OCI-LY7 (cell line): ENCODE measurements at regions not wholly inside any gene's neighbourhood (a gene's known extent, or its start where the extent isn't known, plus 50 kb on each side); places are given as distances from the start of the nearest gene placed in this dataset.

Source experiments
- BruUV-seq: library from RNA; stranded (reverse); fragments of 400-500 nt; replicated peaks from 2 replicates; lab custom pipeline; 2021; lab: Mats Ljungman, UMichigan
- CTCF ChIA-PET: fragments of 300-600 bp; sonication (Branson Sonifier 250); formaldehyde crosslinking; loops from one replicate; lab custom pipeline; 2022; ENCODE audit warnings: antibody characterized with exemption; ENCODE audit not compliant: unreplicated experiment; lab: Charles Lee
- POLR2A ChIA-PET: fragments of 300-600 bp; sonication (Branson Sonifier 250); formaldehyde crosslinking; loops from one replicate; lab custom pipeline; 2022; ENCODE audit warnings: antibody characterized with exemption; lab: Charles Lee
- DNase-seq: peaks from one replicate; pipeline ENCODE4 v3.0.0-alpha.2; 2015; ENCODE audit warnings: low spot score
- H2AFZ ChIP-seq: fragments of 200-600 bp; sonication (generic), shearing (Covaris generic); 2 replicates; pipeline ENCODE4 v1.6.1; 2014; ENCODE audit warnings: mild to moderate bottlenecking, antibody characterized with exemption, low read length, moderate library complexity
- H3K27ac ChIP-seq: fragments of 200-600 bp; sonication (generic); 2 replicates; pipeline ENCODE4 v1.5.1; 2014; ENCODE audit warnings: mixed run types, low read depth, mild to moderate bottlenecking, moderate library complexity, low read length, inconsistent platforms; ENCODE audit not compliant: poor library complexity, severe bottlenecking
- H3K36me3 ChIP-seq: fragments of 200-600 bp; sonication (generic); 2 replicates; pipeline ENCODE4 v1.6.1; 2014; ENCODE audit warnings: mild to moderate bottlenecking, antibody characterized with exemption, low read length, moderate library complexity, mixed read lengths; ENCODE audit not compliant: insufficient read depth
- H3K4me1 ChIP-seq: fragments of 200-600 bp; sonication (generic); 2 replicates; pipeline ENCODE4 v1.5.1; 2014; ENCODE audit warnings: mild to moderate bottlenecking, low read length; ENCODE audit not compliant: insufficient read depth, poor library complexity, severe bottlenecking
- H3K4me2 ChIP-seq: fragments of 200-600 bp; sonication (generic); 2 replicates; pipeline ENCODE4 v1.6.1; 2014; ENCODE audit warnings: mild to moderate bottlenecking, low read length
- H3K4me3 ChIP-seq: fragments of 200-600 bp; sonication (generic); 2 replicates; pipeline ENCODE4 v1.5.1; 2014; ENCODE audit warnings: mild to moderate bottlenecking, low read depth, low read length; ENCODE audit not compliant: poor library complexity, severe bottlenecking
- H3K79me2 ChIP-seq: fragments of 200-600 bp; sonication (generic); 2 replicates; pipeline ENCODE4 v1.6.1; 2016; ENCODE audit warnings: low read depth, mild to moderate bottlenecking, low read length, moderate library complexity, mixed read lengths; ENCODE audit not compliant: insufficient read depth
- H3K9me2 ChIP-seq: fragments of 200-600 bp; sonication (generic); 2 replicates; pipeline ENCODE4 v1.6.1; 2016; ENCODE audit warnings: mild to moderate bottlenecking, low read length, mixed read lengths; ENCODE audit not compliant: insufficient read depth
- H3K9me3 ChIP-seq: fragments of 200-600 bp; sonication (generic); 2 replicates; pipeline ENCODE4 v1.6.1; 2014; ENCODE audit warnings: mild to moderate bottlenecking, mixed run types, low read length, mixed read lengths
- H4K20me1 ChIP-seq: fragments of 200-600 bp; sonication (generic); 2 replicates; pipeline ENCODE4 v1.6.1; 2014; ENCODE audit warnings: mild to moderate bottlenecking, antibody characterized with exemption, low read length, moderate library complexity, mixed read lengths; ENCODE audit not compliant: insufficient read depth
- CTCF ChIP-seq: fragments of 200-600 bp; sonication (generic); conservative IDR thresholded peaks from 2 replicates; pipeline ENCODE4 v1.5.1; 2014; ENCODE audit warnings: mild to moderate bottlenecking, antibody characterized with exemption, low read length, moderate library complexity, mixed read lengths
- EZH2phosphoT487 ChIP-seq: fragments of 200-600 bp; sonication (generic); IDR thresholded peaks from 2 replicates; pipeline ENCODE4 v1.6.1; 2018; ENCODE audit warnings: low read depth, borderline replicate concordance, mild to moderate bottlenecking, mixed run types, antibody characterized with exemption, low read length, moderate library complexity, mixed read lengths
- intact Hi-C: fragments of 100-400 bp; cut with micrococcal nuclease; formaldehyde crosslinking; loops from one replicate; pipeline ENCODE4 v1.10.0; 2022; ENCODE audit not compliant: unreplicated experiment

DNA sequence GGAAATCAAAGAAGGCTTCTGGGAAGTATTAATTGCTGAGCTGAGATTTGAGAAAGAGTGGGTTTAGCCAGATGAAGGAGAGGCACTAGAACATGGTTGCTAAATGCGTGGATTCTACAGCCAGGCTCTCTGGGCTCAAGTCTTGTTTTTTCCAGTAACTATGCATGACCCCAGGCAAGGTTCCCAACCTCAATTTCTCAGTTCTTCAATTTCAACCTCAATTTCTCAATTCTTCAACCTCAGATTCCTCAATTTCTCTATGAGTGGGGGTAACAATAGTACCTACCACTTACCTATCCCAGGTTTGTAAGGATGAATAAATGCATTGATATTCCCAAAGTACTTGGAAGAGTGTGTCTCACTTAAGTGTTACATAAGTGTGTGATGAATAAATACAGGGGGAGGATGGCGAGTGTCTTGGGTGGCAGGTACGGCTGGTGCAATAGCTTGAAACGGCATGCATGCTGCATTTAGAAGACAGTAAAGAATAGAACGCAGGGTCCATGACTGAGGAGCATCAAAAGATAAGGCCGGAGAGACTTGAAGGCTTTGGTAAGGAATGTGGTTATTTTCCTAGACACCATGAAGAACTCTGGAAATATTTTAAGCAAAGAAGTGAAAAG lies 149.1 kb upstream of the ATP2B1 start:
- Histone ChIP-seq H3K79me2 (no peaks in the 10 kb centered on the region), H3K36me3 (no peaks in the 10 kb centered on the region), H4K20me1 (no peaks in the 10 kb centered on the region), H3K9me3 (no peaks in the 10 kb centered on the region), H3K27ac (peak overlapping the region; percentile 87), H3K9me2 (no peaks in the 10 kb centered on the region), H3K4me3 (peak overlapping the region; percentile 14), H3K4me2 (peak overlapping the region; percentile 61), H2AFZ (peak overlapping the region; percentile 87), H3K4me1 (peaks cover 73% of the 10 kb centered on the region)
- CTCF ChIA-PET: no interaction called here
- POLR2A ChIA-PET: interaction anchor here (0.7 to 3.5 kb wide), 9 partner anchors 14 to 91 kb away, joined by 3 to 30 read pairs (median 3); no protein-coding TSS in a partner anchor
- peak; percentile 51 for DNase-seq
- no TSS peak for BruUV-seq
- intact Hi-C loops: no loop called here
- TF ChIP-seq EZH2phosphoT487: no peak
- TF ChIP-seq CTCF: no peak

- H3K4me1 ChIP-seq: peaks cover 59% of the 10 kb centered on the region
- peak overlapping the region; percentile 87 for H3K27ac ChIP-seq
- H2AFZ ChIP-seq: peak overlapping the region; percentile 87
- no peaks in the 10 kb centered on the region for H3K36me3 ChIP-seq
- H3K9me2 ChIP-seq: no peaks in the 10 kb centered on the region
- BruUV-seq: no TSS peak
- ChIA-PET POLR2A (interaction anchor here (0.6 to 3.5 kb wide), 16 partner anchors 8 to 231 kb away, joined by 3 to 30 read pairs (median 4); no protein-coding TSS in a partner anchor), CTCF (no interaction called here)
- intact Hi-C loops: no loop called here
- peak overlapping the region; percentile 61 for H3K4me2 ChIP-seq
- TF ChIP-seq EZH2phosphoT487 (no peak), CTCF (no peak)
- H3K4me3 ChIP-seq: peak overlapping the region; percentile 44
- H3K9me3 ChIP-seq: no peaks in the 10 kb centered on the region
- H3K79me2 ChIP-seq: no peaks in the 10 kb centered on the region
- peak; percentile 91 for DNase-seq
- H4K20me1 ChIP-seq: no peaks in the 10 kb centered on the region
These were observed 147.8 kb upstream of the ATP2B1 start for GRCh38 chr12:89856431-89856830.

- no peak overlapping the region for H3K4me2 ChIP-seq
- no peaks in the 10 kb centered on the region for H3K36me3 ChIP-seq
- H2AFZ ChIP-seq: no peak overlapping the region
- BruUV-seq: no TSS peak
- intact Hi-C loops: no loop called here
- no peaks in the 10 kb centered on the region for H3K9me2 ChIP-seq
- ChIA-PET CTCF (no interaction called here), POLR2A (interaction anchor here (0.8 to 1.5 kb wide), 4 partner anchors 10 to 71 kb away, joined by 3 to 4 read pairs (median 3); no protein-coding TSS in a partner anchor)
- no peak overlapping the region for H3K4me3 ChIP-seq
- no peaks in the 10 kb centered on the region for H3K9me3 ChIP-seq
- H3K27ac ChIP-seq: no peak overlapping the region
- TF ChIP-seq CTCF (no peak), EZH2phosphoT487 (no peak)
- peaks cover 6% of the 10 kb centered on the region for H3K4me1 ChIP-seq
- no peaks in the 10 kb centered on the region for H4K20me1 ChIP-seq
- DNase-seq: no peak
- no peaks in the 10 kb centered on the region for H3K79me2 ChIP-seq
These were observed 140.1 kb upstream of the ATP2B1 start for GRCh38 chr12:89848732-89849131.
